MCF 10A (cell line): ENCODE measurements at regions not wholly inside any gene's neighbourhood (a gene's known extent, or its start where the extent isn't known, plus 50 kb on each side); places are given as distances from the start of the nearest gene placed in this dataset.
A peak's percentile ranks its signal among the peaks of the same experiment; 100 is the strongest.

Source experiments
- BruUV-seq: library from RNA; stranded (reverse); fragments of 400-500 nt; replicated peaks from 2 replicates; lab custom pipeline; 2021; lab: Mats Ljungman, UMichigan
- CTCF ChIA-PET: fragments of 300-600 bp; sonication (Branson Sonifier 250); formaldehyde crosslinking; extraction: SDS; loops from one replicate; lab custom pipeline; 2021; ENCODE audit warnings: antibody characterized with exemption, inconsistent platforms; lab: Yijun Ruan, JAX
- POLR2A ChIA-PET: fragments of 300-600, 350-650 bp; sonication (Branson Sonifier 250); formaldehyde crosslinking; extraction: SDS; loops from one replicate; lab custom pipeline; 2020; ENCODE audit warnings: antibody characterized with exemption, inconsistent platforms; lab: Yijun Ruan, JAX
- DNase-seq: peaks from one replicate; pipeline ENCODE4 v3.0.0-alpha.2; 2018; ENCODE audit not compliant: unreplicated experiment
- H3K27ac Mint-ChIP-seq: one replicate; pipeline ENCODE4 v1.8.0; 2022; ENCODE audit warnings: mild to moderate bottlenecking, low read depth, mixed read lengths; ENCODE audit not compliant: unreplicated experiment
- H3K27me3 Mint-ChIP-seq: one replicate; pipeline ENCODE4 v1.8.0; 2022; ENCODE audit warnings: mixed read lengths; ENCODE audit not compliant: insufficient read depth, unreplicated experiment
- H3K36me3 Mint-ChIP-seq: one replicate; pipeline ENCODE4 v1.8.0; 2022; ENCODE audit warnings: mild to moderate bottlenecking, moderate library complexity, mixed read lengths; ENCODE audit not compliant: insufficient read depth, unreplicated experiment
- H3K4me1 Mint-ChIP-seq: one replicate; pipeline ENCODE4 v1.8.0; 2022; ENCODE audit warnings: mixed read lengths; ENCODE audit not compliant: insufficient read depth, unreplicated experiment
- H3K4me3 Mint-ChIP-seq: one replicate; pipeline ENCODE4 v1.8.0; 2022; ENCODE audit warnings: mild to moderate bottlenecking, moderate library complexity, mixed read lengths; ENCODE audit not compliant: unreplicated experiment
- H3K9me3 Mint-ChIP-seq: one replicate; pipeline ENCODE4 v1.8.0; 2022; ENCODE audit warnings: mixed read lengths; ENCODE audit not compliant: unreplicated experiment
- intact Hi-C: fragments of 100-400 bp; cut with micrococcal nuclease; formaldehyde crosslinking; loops from 2 replicates; pipeline ENCODE4 v1.14.1; 2022
- TF ChIP-seq, protein P1 (sequence below): fragments of 200-600 bp; IDR thresholded peaks from one replicate; pipeline ENCODE4 v1.8.0; 2022; ENCODE audit warnings: antibody characterized with exemption, mild to moderate bottlenecking; ENCODE audit not compliant: unreplicated experiment

- Mint-ChIP-seq H3K9me3 (no peaks in the 10 kb centered on the region), H3K4me3 (no peak overlapping the region), H3K27me3 (no peaks in the 10 kb centered on the region), H3K4me1 (no peaks in the 10 kb centered on the region), H3K36me3 (no peaks in the 10 kb centered on the region), H3K27ac (no peak overlapping the region)
- TF ChIP-seq, protein P1, sequence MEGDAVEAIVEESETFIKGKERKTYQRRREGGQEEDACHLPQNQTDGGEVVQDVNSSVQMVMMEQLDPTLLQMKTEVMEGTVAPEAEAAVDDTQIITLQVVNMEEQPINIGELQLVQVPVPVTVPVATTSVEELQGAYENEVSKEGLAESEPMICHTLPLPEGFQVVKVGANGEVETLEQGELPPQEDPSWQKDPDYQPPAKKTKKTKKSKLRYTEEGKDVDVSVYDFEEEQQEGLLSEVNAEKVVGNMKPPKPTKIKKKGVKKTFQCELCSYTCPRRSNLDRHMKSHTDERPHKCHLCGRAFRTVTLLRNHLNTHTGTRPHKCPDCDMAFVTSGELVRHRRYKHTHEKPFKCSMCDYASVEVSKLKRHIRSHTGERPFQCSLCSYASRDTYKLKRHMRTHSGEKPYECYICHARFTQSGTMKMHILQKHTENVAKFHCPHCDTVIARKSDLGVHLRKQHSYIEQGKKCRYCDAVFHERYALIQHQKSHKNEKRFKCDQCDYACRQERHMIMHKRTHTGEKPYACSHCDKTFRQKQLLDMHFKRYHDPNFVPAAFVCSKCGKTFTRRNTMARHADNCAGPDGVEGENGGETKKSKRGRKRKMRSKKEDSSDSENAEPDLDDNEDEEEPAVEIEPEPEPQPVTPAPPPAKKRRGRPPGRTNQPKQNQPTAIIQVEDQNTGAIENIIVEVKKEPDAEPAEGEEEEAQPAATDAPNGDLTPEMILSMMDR, result no peak
- intact Hi-C loops, result no loop called here
- CTCF ChIA-PET, result no interaction called here
- POLR2A ChIA-PET, result no interaction called here
- DNase-seq, result no peak
- no TSS peak for BruUV-seq
Measured at GRCh38 chr6:76533661-76534060, 461.2 kb upstream of the IMPG1 start.

DNA sequence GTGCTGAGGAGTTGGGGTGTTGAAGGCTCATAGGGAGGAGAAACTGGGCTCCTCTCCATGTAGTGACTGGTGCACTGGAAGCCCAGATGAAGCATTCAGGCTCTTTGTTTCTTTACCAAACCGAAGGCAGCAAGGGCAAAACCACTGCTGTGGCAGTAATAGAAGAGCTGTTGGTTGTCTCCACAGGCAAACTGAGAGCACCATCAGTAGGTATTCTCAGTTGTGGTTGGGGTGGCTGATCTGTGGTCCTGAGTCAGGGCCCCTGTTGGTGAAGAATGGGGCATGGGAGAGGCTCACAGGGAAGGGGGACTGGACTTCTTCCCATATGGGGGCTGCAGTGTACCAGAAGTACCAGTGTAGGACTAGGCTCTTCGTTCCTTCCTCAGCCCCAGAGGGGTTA is 460.2 kb upstream of the IMPG1 start:
- intact Hi-C loops, result no loop called here
- Mint-ChIP-seq H3K36me3 (no peaks in the 10 kb centered on the region), H3K4me3 (no peak overlapping the region), H3K27me3 (no peaks in the 10 kb centered on the region), H3K4me1 (no peaks in the 10 kb centered on the region), H3K27ac (no peak overlapping the region), H3K9me3 (no peaks in the 10 kb centered on the region)
- CTCF ChIA-PET, result no interaction called here
- POLR2A ChIA-PET, result no interaction called here
- DNase-seq, result no peak
- TF ChIP-seq, protein P1, result no peak
- no TSS peak for BruUV-seq

GRCh38 chr6:76518443-76518842 is 446.0 kb upstream of the IMPG1 start:
- TF ChIP-seq, protein P1, result no peak
- Mint-ChIP-seq H3K27me3 (no peaks in the 10 kb centered on the region), H3K4me3 (no peak overlapping the region), H3K27ac (no peak overlapping the region), H3K9me3 (no peaks in the 10 kb centered on the region), H3K36me3 (no peaks in the 10 kb centered on the region), H3K4me1 (no peaks in the 10 kb centered on the region)
- CTCF ChIA-PET, result no interaction called here
- no TSS peak for BruUV-seq
- intact Hi-C loops, result no loop called here
- POLR2A ChIA-PET, result no interaction called here
- DNase-seq, result peak; percentile 5

GRCh38 chr6:76516924-76517323 is 444.5 kb upstream of the IMPG1 start:
- BruUV-seq, result no TSS peak
- intact Hi-C loops, result no loop called here
- no peaks in the 10 kb centered on the region for H3K36me3 Mint-ChIP-seq
- DNase-seq, result no peak
- no peaks in the 10 kb centered on the region for H3K9me3 Mint-ChIP-seq
- peaks cover 10% of the 10 kb centered on the region for H3K4me1 Mint-ChIP-seq
- H3K4me3 Mint-ChIP-seq, result no peak overlapping the region
- H3K27ac Mint-ChIP-seq, result no peak overlapping the region
- ChIA-PET POLR2A (no interaction called here), CTCF (interaction anchor here (0.7 kb wide), 1 partner anchor 8 kb away, joined by 3 read pairs; no protein-coding TSS in a partner anchor)
- no peaks in the 10 kb centered on the region for H3K27me3 Mint-ChIP-seq
- TF ChIP-seq, protein P1, result no peak
